ENCODE measurements at regions not wholly inside any gene's neighbourhood (a gene's known extent, or its start where the extent isn't known, plus 50 kb on each side); places are given as distances from the start of the nearest gene placed in this dataset.

- no peak for DNase-seq
Observed at GRCh38 chr10:128377364-128377987, 251.3 kb upstream of the MKI67 start.

GRCh38 chr10:128377988-128378387, 251.8 kb upstream of the MKI67 start:
- DNase-seq: no peak

GRCh38 chr10:128380946-128381345, 254.7 kb upstream of the MKI67 start:
- DNase-seq: no peak

GRCh38 chr10:128382225-128382624, 256.0 kb upstream of the MKI67 start:
- DNase-seq: no peak

- no peak for DNase-seq
Observed at GRCh38 chr10:128384831-128385230, 258.6 kb upstream of the MKI67 start.

- no peak for DNase-seq
Observed at GRCh38 chr10:128386231-128386630, 260.0 kb upstream of the MKI67 start.

GRCh38 chr10:128386816-128387604, 260.8 kb upstream of the MKI67 start:
- DNase-seq: no peak

- DNase-seq: no peak
Observed at GRCh38 chr10:128390596-128390995, 264.4 kb upstream of the MKI67 start.

GRCh38 chr10:128393546-128393945, 267.3 kb upstream of the MKI67 start:
- no peak for DNase-seq

- no peak for DNase-seq
Observed at GRCh38 chr10:128398118-128398517, 271.9 kb upstream of the MKI67 start.

GRCh38 chr10:128398999-128399398, 272.8 kb upstream of the MKI67 start:
- no peak for DNase-seq

- no peak for DNase-seq
Observed at GRCh38 chr10:128400564-128400963, 274.3 kb upstream of the MKI67 start.

- no peak for DNase-seq
Observed at GRCh38 chr10:128405450-128405849, 279.2 kb upstream of the MKI67 start.

- DNase-seq: no peak
Observed at GRCh38 chr10:128411643-128412042, 285.4 kb upstream of the MKI67 start.

- DNase-seq: no peak
Observed at GRCh38 chr10:128414568-128414967, 288.3 kb upstream of the MKI67 start.

GRCh38 chr10:128416231-128416630, 290.0 kb upstream of the MKI67 start:
- no peak for DNase-seq

GRCh38 chr10:128417826-128418225, 291.6 kb upstream of the MKI67 start:
- no peak for DNase-seq

- no peak for DNase-seq
Observed at GRCh38 chr10:128418819-128419218, 292.6 kb upstream of the MKI67 start.

- no peak for DNase-seq
Observed at GRCh38 chr10:128419466-128420019, 293.3 kb upstream of the MKI67 start.

- DNase-seq: no peak
Observed at GRCh38 chr10:128420623-128421022, 294.4 kb upstream of the MKI67 start.

GRCh38 chr10:128421371-128422160, 295.3 kb upstream of the MKI67 start:
- DNase-seq: no peak

GRCh38 chr10:128422190-128422589, 296.0 kb upstream of the MKI67 start:
- DNase-seq: no peak

- DNase-seq: no peak
Observed at GRCh38 chr10:128422999-128423398, 296.8 kb upstream of the MKI67 start.

Data from occipital lobe (tissue), 1 donor.